GM04504 (cell line): ENCODE measurements at regions not wholly inside any gene's neighbourhood (a gene's known extent, or its start where the extent isn't known, plus 50 kb on each side); places are given as distances from the start of the nearest gene placed in this dataset.
"Not testable (repeated sequence)": the region's sequence is repeated elsewhere in the genome, so short reads cannot be mapped to it uniquely, and the experiment has no call there.

Source experiments
- DNase-seq: peaks from one replicate; pipeline ENCODE4 v3.0.0-alpha.2; 2012; ENCODE audit warnings: low read depth

DNA sequence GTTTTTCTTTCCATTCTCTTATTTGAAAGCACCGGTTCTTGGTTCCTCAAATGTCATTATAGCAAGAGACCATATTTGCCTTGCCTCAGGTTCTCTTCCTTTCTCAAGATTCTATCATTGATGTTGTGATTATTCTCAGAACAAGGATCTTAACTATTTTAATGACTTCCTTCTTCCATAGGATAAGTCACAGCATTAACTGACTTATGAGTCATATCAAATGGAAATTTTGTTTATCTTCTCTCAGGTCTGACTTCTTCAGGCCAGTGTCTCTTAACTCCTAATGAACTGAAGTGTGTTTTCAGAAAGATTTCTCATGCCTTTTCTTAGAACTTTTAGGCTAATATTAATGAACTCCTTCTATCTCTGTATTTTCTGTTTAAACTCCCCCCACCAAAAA, 794.6 kb upstream of the LRRN3 start:
- no peak for DNase-seq

GRCh38 chr7:110307776-110308175, 783.2 kb upstream of the LRRN3 start:
- DNase-seq: no peak

GRCh38 chr7:110308791-110309190, 782.1 kb upstream of the LRRN3 start:
- DNase-seq: no peak

- DNase-seq: no peak
Measured at GRCh38 chr7:110309941-110310340, 781.0 kb upstream of the LRRN3 start.

DNA sequence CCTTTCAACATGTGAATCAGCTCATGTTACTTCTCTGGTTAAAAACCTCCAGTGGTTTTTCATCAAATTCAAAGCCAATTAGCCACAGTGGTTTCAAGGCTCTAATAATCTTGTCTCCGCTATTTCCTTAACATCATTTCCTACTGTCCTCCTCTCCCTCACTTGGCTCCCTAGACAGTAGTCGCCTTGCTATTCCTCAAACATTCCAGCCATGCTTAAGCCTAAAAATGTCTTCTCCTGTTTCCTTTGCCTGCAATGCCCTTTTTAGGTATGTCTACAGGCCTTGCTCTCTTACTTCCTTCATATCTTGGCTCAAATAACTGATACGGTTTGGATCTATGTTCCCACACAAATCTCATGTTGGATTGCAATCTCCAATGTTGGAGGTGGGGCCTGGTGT, 779.4 kb upstream of the LRRN3 start:
- DNase-seq: no peak

GRCh38 chr7:110317541-110318265, 773.2 kb upstream of the LRRN3 start:
- no peak for DNase-seq

GRCh38 chr7:110320285-110320684, 770.6 kb upstream of the LRRN3 start:
- not testable (repeated sequence) for DNase-seq

GRCh38 chr7:110322796-110323195, 768.1 kb upstream of the LRRN3 start:
- no peak for DNase-seq

- DNase-seq: no peak
Measured at GRCh38 chr7:110326966-110327365, 764.0 kb upstream of the LRRN3 start.

GRCh38 chr7:110336423-110336822, 754.5 kb upstream of the LRRN3 start:
- DNase-seq: no peak

DNA sequence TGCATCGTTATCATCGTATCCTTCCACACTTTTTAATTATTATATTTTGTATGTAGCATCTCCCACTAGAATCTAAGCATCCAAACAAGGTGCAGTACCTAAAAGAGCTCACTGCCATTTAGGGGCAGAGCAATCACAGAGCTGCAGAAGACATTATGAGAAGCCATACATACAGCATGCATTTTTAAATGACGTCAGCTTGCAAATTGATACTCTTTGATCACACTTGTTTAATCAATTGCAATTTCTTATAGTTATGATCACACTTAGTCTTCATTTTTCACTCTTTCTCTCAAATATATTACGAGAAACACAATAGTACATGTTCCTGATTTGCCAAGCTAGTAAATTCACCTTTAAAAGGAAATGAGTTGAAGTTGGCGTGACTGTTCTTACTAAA, 753.3 kb upstream of the LRRN3 start:
- no peak for DNase-seq

DNA sequence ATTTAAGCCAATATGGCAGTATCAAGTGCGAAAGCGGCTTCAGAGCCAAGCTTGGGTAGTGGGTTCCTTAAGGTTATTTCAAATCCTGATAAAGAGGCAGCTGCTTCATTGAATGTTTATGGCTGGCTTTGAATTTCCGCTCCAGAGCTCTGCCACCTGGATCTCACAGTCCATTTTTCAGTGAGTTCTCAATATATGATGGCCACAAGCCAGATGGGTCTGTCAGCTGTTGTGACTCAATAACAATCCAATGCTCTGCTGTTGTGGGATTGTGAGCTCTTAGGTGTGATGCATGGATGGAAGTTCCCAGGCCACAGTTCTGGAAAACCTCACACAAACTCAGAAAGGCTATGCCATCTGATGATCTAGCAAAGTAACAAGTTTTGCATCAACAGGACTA, 743.8 kb upstream of the LRRN3 start:
- no peak for DNase-seq

GRCh38 chr7:110356438-110356837, 734.5 kb upstream of the LRRN3 start:
- DNase-seq: no peak

DNA sequence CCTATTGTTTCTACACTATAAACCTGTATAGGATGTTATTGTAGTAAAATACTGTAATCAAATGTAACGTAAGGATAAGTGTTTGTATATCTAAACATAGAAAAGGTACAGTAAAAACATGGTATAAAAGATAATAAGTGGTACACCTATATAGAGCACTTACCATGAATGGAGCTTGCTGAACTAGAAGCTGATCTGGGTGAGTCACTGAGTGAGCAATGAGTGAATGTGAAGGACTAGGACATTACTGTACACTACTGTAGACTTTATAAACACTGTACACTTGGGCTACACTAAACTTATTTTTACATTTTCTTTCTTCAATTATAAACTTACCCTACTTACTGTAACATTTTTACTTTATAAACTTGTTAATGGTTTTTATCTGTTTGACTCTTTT, 732.9 kb upstream of the LRRN3 start:
- no peak for DNase-seq

DNA sequence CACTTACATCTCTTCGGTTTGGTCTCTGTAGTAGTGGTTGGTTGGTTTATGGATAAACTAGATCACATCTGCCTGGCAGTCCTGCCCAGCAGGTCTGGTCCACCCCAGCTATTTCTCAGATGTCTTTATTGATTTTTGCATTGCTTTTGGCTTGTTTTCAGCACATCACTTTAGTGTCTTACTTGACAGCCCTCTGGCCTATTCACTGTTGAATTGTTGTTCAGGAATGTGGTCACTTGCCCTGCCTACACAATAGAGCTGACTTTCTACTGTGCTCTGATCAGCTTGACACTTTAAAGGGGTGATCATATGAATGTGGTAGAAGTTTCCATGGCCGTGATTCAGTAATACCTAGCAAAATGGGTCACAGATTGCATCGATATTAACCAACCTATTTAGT, 719.2 kb upstream of the LRRN3 start:
- DNase-seq: no peak

GRCh38 chr7:110372685-110373084, 718.2 kb upstream of the LRRN3 start:
- DNase-seq: no peak

GRCh38 chr7:110373416-110373815, 717.5 kb upstream of the LRRN3 start:
- no peak for DNase-seq

DNA sequence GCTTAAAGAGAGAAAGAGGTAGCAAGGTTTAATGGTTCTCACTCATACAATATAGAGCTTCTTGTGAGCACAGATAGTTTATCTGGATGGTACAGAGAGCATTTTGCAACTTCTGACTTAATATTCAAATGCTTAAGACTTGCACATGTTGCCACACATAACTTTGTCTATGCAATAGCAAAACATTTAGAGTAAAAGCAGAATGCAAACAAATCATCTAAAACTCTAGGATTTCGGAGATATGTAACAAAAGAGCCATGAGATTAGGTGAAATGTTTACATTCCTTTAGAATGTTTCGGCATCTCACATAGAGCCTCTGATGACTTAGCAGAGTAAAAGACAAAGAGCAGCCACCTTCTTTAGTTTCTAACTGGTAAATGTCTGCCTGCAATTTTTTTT, 717.1 kb upstream of the LRRN3 start:
- no peak for DNase-seq

DNA sequence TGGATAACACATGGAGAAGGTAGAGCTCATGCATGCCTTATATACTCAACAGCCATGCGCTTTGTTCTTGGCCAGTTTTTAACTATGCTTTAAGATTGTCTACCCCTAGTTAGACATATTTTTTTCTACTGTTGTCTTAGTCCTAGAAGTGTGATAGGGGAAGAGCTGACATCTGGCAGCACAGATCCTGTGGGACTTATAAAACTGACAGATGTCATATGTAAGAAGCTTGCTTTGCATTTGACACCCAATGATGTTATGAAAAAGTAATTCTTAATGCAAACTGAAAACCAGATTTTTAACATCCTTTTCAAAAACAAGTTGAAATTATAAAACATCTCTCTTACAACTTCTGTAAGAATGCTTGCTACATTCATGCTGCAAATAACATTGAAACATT, 715.9 kb upstream of the LRRN3 start:
- DNase-seq: no peak

GRCh38 chr7:110382736-110383135, 708.2 kb upstream of the LRRN3 start:
- DNase-seq: no peak

DNA sequence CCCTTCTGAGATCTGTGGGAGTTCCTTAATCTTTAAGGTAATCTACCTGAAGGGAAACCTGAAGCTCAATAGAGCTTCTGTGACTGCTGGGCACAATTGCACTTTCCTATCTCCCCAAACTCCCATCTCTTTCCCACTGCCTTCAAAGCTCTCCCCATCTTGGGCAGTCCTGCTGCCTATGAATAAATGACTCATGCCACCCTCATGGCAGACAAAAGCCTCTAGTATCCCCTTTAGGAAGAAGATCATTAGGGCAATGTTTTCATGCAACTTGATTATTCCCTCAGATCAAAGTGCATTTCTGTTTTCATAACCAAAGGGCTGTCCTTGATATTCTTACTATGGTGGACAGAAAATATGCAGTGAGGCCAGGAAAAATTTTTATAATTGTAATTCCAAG, 704.9 kb upstream of the LRRN3 start:
- DNase-seq: no peak

GRCh38 chr7:110386913-110387312, 704.0 kb upstream of the LRRN3 start:
- no peak for DNase-seq

DNA sequence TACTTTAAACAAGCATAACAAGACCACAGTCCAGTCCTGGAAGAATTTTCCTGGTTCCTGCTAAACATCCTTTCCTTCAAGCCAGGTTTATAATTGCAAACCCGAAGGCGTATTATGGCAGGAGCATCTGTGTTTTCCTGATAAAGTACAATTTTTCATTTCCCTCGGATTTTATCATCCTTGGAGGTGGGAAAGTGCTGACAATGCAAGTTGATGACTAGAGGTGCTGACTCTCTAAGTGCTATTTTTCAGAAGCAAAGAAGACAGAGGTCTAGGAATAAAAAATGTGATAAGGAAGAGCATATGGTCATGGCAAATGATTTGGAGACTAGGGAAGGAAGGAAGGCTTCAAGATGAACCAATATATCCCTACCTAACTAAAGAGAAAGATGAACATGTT, 703.2 kb upstream of the LRRN3 start:
- no peak for DNase-seq

DNA sequence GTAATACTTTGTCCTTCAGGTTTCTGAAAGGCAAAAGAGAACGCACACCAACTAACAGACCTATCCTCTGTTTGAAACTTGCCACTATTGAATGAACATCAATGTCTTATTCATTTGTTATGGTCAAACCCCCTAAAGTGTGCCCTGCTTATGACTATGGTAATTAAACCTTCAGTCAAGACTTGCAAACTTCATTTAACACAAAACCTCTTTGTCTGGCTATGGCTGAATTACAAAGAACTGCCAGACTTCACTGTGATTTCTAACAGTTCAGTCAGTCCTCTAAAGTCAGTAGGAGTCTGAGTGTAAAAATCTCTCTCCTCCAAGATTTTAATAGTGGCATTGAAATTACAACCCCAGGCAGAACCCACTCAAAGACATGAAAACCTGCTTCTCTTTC, 702.5 kb upstream of the LRRN3 start:
- DNase-seq: no peak

GRCh38 chr7:110396021-110396420, 694.9 kb upstream of the LRRN3 start:
- DNase-seq: no peak
